Keratinocyte (primary cell): ENCODE measurements at regions not wholly inside any gene's neighbourhood (a gene's known extent, or its start where the extent isn't known, plus 50 kb on each side); places are given as distances from the start of the nearest gene placed in this dataset.

Source experiments
- DNase-seq: peaks from one replicate; pipeline ENCODE4 v3.0.0-alpha.2; 2011; ENCODE audit warnings: low read depth, missing footprints, low spot score
- FAIRE-seq: peaks from 2 replicates; lab custom pipeline; 2011; peaks lifted over from hg19 to GRCh38; lab: Jason Lieb, UNC
- H2AFZ ChIP-seq: 2 replicates; pipeline ENCODE4 v1.6.0; 2012; ENCODE audit warnings: low read length, control low read depth, inconsistent platforms; ENCODE audit not compliant: control insufficient read depth
- H3K27ac ChIP-seq: 2 replicates; pipeline ENCODE4 v1.5.1; 2011; ENCODE audit warnings: low read length; ENCODE audit not compliant: control insufficient read depth, insufficient read depth
- H3K27me3 ChIP-seq: 3 replicates; pipeline ENCODE4 v1.6.0; 2011; ENCODE audit warnings: low read length; ENCODE audit not compliant: control insufficient read depth, insufficient read depth; ENCODE audit errors: extremely low read depth
- H3K36me3 ChIP-seq, 2 experiments: 2 replicates in 1 of 2; 3 replicates in 1 of 2; pipeline ENCODE4 v1.5.1; 2011; ENCODE audit warnings: low read length in 2 of 2, mild to moderate bottlenecking in 1 of 2; ENCODE audit not compliant: control insufficient read depth in 2 of 2, insufficient read depth in 2 of 2; ENCODE audit errors: extremely low read depth in 1 of 2
- H3K4me1 ChIP-seq: 3 replicates; pipeline ENCODE4 v1.5.1; 2011; ENCODE audit warnings: low read length; ENCODE audit not compliant: control insufficient read depth, insufficient read depth; ENCODE audit errors: extremely low read depth
- H3K4me2 ChIP-seq: 3 replicates; pipeline ENCODE4 v1.6.0; 2011; ENCODE audit warnings: low read depth, low read length; ENCODE audit not compliant: control insufficient read depth, insufficient read depth; ENCODE audit errors: extremely low read depth
- H3K4me3 ChIP-seq, 3 experiments: fragments of 200-600 bp in 1 of 3; sonication (generic) in 1 of 3; 2 replicates in 2 of 3; 3 replicates in 1 of 3; pipeline ENCODE4 v1.5.1; 2011 to 2016; ENCODE audit warnings: low read length in 3 of 3, mild to moderate bottlenecking in 3 of 3, control low read depth in 2 of 3, inconsistent platforms in 1 of 3, low read depth in 1 of 3, mixed read lengths in 1 of 3, mixed run types in 1 of 3, moderate library complexity in 1 of 3; ENCODE audit not compliant: control insufficient read depth in 2 of 3, insufficient read depth in 2 of 3; ENCODE audit errors: extremely low read depth in 1 of 3
- H3K79me2 ChIP-seq: 2 replicates; pipeline ENCODE4 v1.6.0; 2012; ENCODE audit warnings: low read length; ENCODE audit not compliant: control insufficient read depth, insufficient read depth
- H3K9ac ChIP-seq: 3 replicates; pipeline ENCODE4 v1.6.0; 2011; ENCODE audit warnings: low read length; ENCODE audit not compliant: control insufficient read depth, insufficient read depth; ENCODE audit errors: extremely low read depth
- H3K9me1 ChIP-seq: 3 replicates; pipeline ENCODE4 v1.6.0; 2011; ENCODE audit warnings: low read length; ENCODE audit not compliant: control insufficient read depth, insufficient read depth; ENCODE audit errors: extremely low read depth
- H3K9me3 ChIP-seq: 2 replicates; pipeline ENCODE4 v1.5.1; 2012; ENCODE audit warnings: low read depth, low read length; ENCODE audit not compliant: control insufficient read depth
- H4K20me1 ChIP-seq: 3 replicates; pipeline ENCODE4 v1.6.0; 2011; ENCODE audit warnings: low read length; ENCODE audit not compliant: control insufficient read depth, insufficient read depth; ENCODE audit errors: extremely low read depth
- EZH2 ChIP-seq: IDR thresholded peaks from one replicate; pipeline ENCODE4 v1.6.1; 2012; ENCODE audit warnings: inconsistent platforms, mild to moderate bottlenecking, low read length, moderate library complexity
- dilution Hi-C: fragments of 300-500 bp; cut with MboI; formaldehyde crosslinking; loops from one replicate; pipeline ENCODE4 v1.7.0; 2020; ENCODE audit warnings: low sequenced_read_pairs; ENCODE audit not compliant: extremely low pct_ligation_motif_present
- TF ChIP-seq, protein P1 (sequence below), 3 experiments: IDR thresholded peaks in 1 of 3; conservative IDR thresholded peaks in 1 of 3; optimal IDR thresholded peaks in 1 of 3; 2 replicates in 2 of 3; 3 replicates in 1 of 3; pipeline versions ENCODE3 to v1.5.1; 2011; ENCODE audit warnings: low read length in 3 of 3, mild to moderate bottlenecking in 3 of 3, moderate library complexity in 2 of 3, control low read depth in 1 of 3, inconsistent platforms in 1 of 3; ENCODE audit not compliant: insufficient read depth in 2 of 3; ENCODE audit errors: extremely low read depth in 1 of 3

DNA sequence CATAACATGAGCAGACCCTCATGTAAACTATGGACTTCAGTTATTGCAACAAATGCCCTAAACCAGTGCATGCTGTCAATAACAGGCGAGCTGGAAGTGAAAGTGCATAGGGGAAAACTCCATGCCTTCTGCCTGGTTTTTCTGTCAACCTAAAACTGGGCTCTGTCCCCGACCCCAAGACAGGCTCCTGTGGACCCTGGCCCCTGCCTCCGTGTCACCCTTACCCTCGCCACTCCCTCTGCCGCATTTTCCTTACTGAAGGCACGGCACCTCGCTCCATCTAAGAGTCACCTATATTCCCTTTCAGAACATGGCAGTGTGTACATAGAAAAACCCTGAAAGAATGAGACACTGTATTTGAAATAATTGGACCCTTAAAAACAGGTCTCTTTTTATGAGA, 151.3 kb downstream of the SHANK2 start:
- H3K4me2 ChIP-seq = no peak overlapping the region
- H3K9me1 ChIP-seq = no peaks in the 10 kb centered on the region
- no peak overlapping the region for H3K4me3 ChIP-seq
- no peaks in the 10 kb centered on the region for H3K36me3 ChIP-seq
- no peak overlapping the region for H3K9ac ChIP-seq
- H3K27ac ChIP-seq = no peak overlapping the region
- H3K27me3 ChIP-seq = no peaks in the 10 kb centered on the region
- FAIRE-seq (no peak), DNase-seq (no peak)
- TF ChIP-seq, protein P1, sequence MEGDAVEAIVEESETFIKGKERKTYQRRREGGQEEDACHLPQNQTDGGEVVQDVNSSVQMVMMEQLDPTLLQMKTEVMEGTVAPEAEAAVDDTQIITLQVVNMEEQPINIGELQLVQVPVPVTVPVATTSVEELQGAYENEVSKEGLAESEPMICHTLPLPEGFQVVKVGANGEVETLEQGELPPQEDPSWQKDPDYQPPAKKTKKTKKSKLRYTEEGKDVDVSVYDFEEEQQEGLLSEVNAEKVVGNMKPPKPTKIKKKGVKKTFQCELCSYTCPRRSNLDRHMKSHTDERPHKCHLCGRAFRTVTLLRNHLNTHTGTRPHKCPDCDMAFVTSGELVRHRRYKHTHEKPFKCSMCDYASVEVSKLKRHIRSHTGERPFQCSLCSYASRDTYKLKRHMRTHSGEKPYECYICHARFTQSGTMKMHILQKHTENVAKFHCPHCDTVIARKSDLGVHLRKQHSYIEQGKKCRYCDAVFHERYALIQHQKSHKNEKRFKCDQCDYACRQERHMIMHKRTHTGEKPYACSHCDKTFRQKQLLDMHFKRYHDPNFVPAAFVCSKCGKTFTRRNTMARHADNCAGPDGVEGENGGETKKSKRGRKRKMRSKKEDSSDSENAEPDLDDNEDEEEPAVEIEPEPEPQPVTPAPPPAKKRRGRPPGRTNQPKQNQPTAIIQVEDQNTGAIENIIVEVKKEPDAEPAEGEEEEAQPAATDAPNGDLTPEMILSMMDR (optimal IDR thresholded peaks at IDR 0.05 in 1 of 3, IDR thresholded peaks at IDR 0.05 in 1 of 3, conservative IDR thresholded peaks at IDR 0.05 in 1 of 3; ENCODE audit: extremely low read depth in 1 of 3, insufficient read depth in 2 of 3, low read length in 3 of 3) = no peak
- TF ChIP-seq EZH2 = no peak
- no peaks in the 10 kb centered on the region for H3K79me2 ChIP-seq
- peaks cover 4% of the 10 kb centered on the region for H3K9me3 ChIP-seq
- dilution Hi-C loops = no loop called here
- H3K4me1 ChIP-seq = no peaks in the 10 kb centered on the region
- no peaks in the 10 kb centered on the region for H4K20me1 ChIP-seq
- no peak overlapping the region for H2AFZ ChIP-seq

- peaks cover 4% of the 10 kb centered on the region for H3K9me3 ChIP-seq
- no peak overlapping the region for H3K9ac ChIP-seq
- no peaks in the 10 kb centered on the region for H3K9me1 ChIP-seq
- H3K4me1 ChIP-seq = no peaks in the 10 kb centered on the region
- H3K79me2 ChIP-seq = no peaks in the 10 kb centered on the region
- no peak for FAIRE-seq
- DNase-seq = no peak
- H2AFZ ChIP-seq = no peak overlapping the region
- dilution Hi-C loops = no loop called here
- no peak overlapping the region for H3K27ac ChIP-seq
- no peaks in the 10 kb centered on the region for H3K27me3 ChIP-seq
- H3K36me3 ChIP-seq = no peaks in the 10 kb centered on the region
- TF ChIP-seq EZH2 = no peak
- TF ChIP-seq, protein P1 (optimal IDR thresholded peaks at IDR 0.05 in 1 of 3, IDR thresholded peaks at IDR 0.05 in 1 of 3, conservative IDR thresholded peaks at IDR 0.05 in 1 of 3; ENCODE audit: extremely low read depth in 1 of 3, insufficient read depth in 2 of 3, low read length in 3 of 3) = no peak
- no peak overlapping the region for H3K4me3 ChIP-seq
- H4K20me1 ChIP-seq = no peaks in the 10 kb centered on the region
- no peak overlapping the region for H3K4me2 ChIP-seq
These were observed 153.6 kb downstream of the SHANK2 start for GRCh38 chr11:71098776-71099175.
